KMS-11 (cell line): ENCODE measurements at regions not wholly inside any gene's neighbourhood (a gene's known extent, or its start where the extent isn't known, plus 50 kb on each side); places are given as distances from the start of the nearest gene placed in this dataset.

Source experiments
- H2AFZ ChIP-seq: fragments of 200-600 bp; sonication (generic); 2 replicates; pipeline ENCODE4 v1.6.1; 2016; ENCODE audit warnings: antibody characterized with exemption, mixed run types, low read depth
- H3K27ac ChIP-seq: fragments of 200-600 bp; sonication (generic); 2 replicates; pipeline ENCODE4 v1.6.1; 2016; ENCODE audit warnings: mild to moderate bottlenecking, mixed run types
- H3K27me3 ChIP-seq: fragments of 200-600 bp; sonication (generic); 2 replicates; pipeline ENCODE4 v1.6.1; 2017; ENCODE audit warnings: mild to moderate bottlenecking, low read depth, mixed run types, moderate library complexity; ENCODE audit not compliant: insufficient read depth
- H3K36me3 ChIP-seq: fragments of 200-600 bp; sonication (generic); 2 replicates; pipeline ENCODE4 v1.6.1; 2017; ENCODE audit warnings: mild to moderate bottlenecking, mixed run types; ENCODE audit not compliant: insufficient read depth
- H3K4me1 ChIP-seq: fragments of 200-600 bp; sonication (generic); 2 replicates; pipeline ENCODE4 v1.6.1; 2016; ENCODE audit warnings: mild to moderate bottlenecking, low read depth, mixed run types; ENCODE audit not compliant: poor library complexity, severe bottlenecking
- H3K4me2 ChIP-seq: fragments of 200-600 bp; sonication (generic); 2 replicates; pipeline ENCODE4 v1.7.0; 2016; ENCODE audit warnings: mild to moderate bottlenecking, mixed run types
- H3K4me3 ChIP-seq: fragments of 200-600 bp; sonication (generic); IDR thresholded peaks from 2 replicates; pipeline ENCODE4 v1.6.1; 2017; ENCODE audit warnings: low read depth, low read length, mixed read lengths; ENCODE audit not compliant: insufficient read depth
- H3K79me2 ChIP-seq: fragments of 200-600 bp; sonication (generic); 2 replicates; pipeline ENCODE4 v1.6.1; 2016; ENCODE audit warnings: low read depth, mixed run types; ENCODE audit not compliant: insufficient read depth
- H3K9ac ChIP-seq: fragments of 200-600 bp; sonication (generic); 2 replicates; pipeline ENCODE4 v1.6.1; 2016; ENCODE audit warnings: mild to moderate bottlenecking, mixed run types
- H4K20me1 ChIP-seq: fragments of 200-600 bp; sonication (generic); 2 replicates; pipeline ENCODE4 v1.6.1; 2016; ENCODE audit warnings: mild to moderate bottlenecking, mixed run types; ENCODE audit not compliant: insufficient read depth
- CTCF ChIP-seq: fragments of 200-600 bp; sonication (generic); conservative IDR thresholded peaks from 2 replicates; pipeline ENCODE4 v1.6.1; 2017; ENCODE audit warnings: low read depth, mild to moderate bottlenecking, antibody characterized with exemption, low read length, moderate library complexity, mixed read lengths

GRCh38 chr2:30351116-30351515 is 95.9 kb upstream of the LCLAT1 start:
- Histone ChIP-seq H3K9ac (no peak overlapping the region), H3K4me1 (no peaks in the 10 kb centered on the region), H3K4me3 (no peak overlapping the region), H3K79me2 (no peaks in the 10 kb centered on the region), H3K27ac (no peak overlapping the region), H4K20me1 (no peaks in the 10 kb centered on the region), H2AFZ (no peak overlapping the region), H3K36me3 (no peaks in the 10 kb centered on the region), H3K4me2 (no peak overlapping the region), H3K27me3 (no peaks in the 10 kb centered on the region)
- no peak for TF ChIP-seq CTCF

GRCh38 chr2:30351949-30352348 is 95.1 kb upstream of the LCLAT1 start:
- no peak overlapping the region for H2AFZ ChIP-seq
- no peaks in the 10 kb centered on the region for H3K79me2 ChIP-seq
- no peaks in the 10 kb centered on the region for H4K20me1 ChIP-seq
- H3K36me3 ChIP-seq: no peaks in the 10 kb centered on the region
- TF ChIP-seq CTCF: no peak
- no peak overlapping the region for H3K4me2 ChIP-seq
- no peak overlapping the region for H3K27ac ChIP-seq
- no peaks in the 10 kb centered on the region for H3K4me1 ChIP-seq
- no peak overlapping the region for H3K4me3 ChIP-seq
- H3K27me3 ChIP-seq: no peaks in the 10 kb centered on the region
- H3K9ac ChIP-seq: no peak overlapping the region

- Histone ChIP-seq H3K27ac (no peak overlapping the region), H3K4me1 (no peaks in the 10 kb centered on the region), H3K27me3 (no peaks in the 10 kb centered on the region), H4K20me1 (no peaks in the 10 kb centered on the region), H3K79me2 (no peaks in the 10 kb centered on the region), H3K9ac (no peak overlapping the region), H2AFZ (no peak overlapping the region), H3K4me2 (no peak overlapping the region), H3K4me3 (no peak overlapping the region), H3K36me3 (no peaks in the 10 kb centered on the region)
- no peak for TF ChIP-seq CTCF
Observed at GRCh38 chr2:30354150-30354549, 92.9 kb upstream of the LCLAT1 start.

GRCh38 chr2:30354621-30355020 is 92.4 kb upstream of the LCLAT1 start:
- Histone ChIP-seq H3K4me2 (no peak overlapping the region), H3K4me1 (no peaks in the 10 kb centered on the region), H3K79me2 (no peaks in the 10 kb centered on the region), H4K20me1 (no peaks in the 10 kb centered on the region), H3K27me3 (no peaks in the 10 kb centered on the region), H3K36me3 (no peaks in the 10 kb centered on the region), H3K9ac (no peak overlapping the region), H3K4me3 (no peak overlapping the region), H3K27ac (no peak overlapping the region), H2AFZ (no peak overlapping the region)
- no peak for TF ChIP-seq CTCF

GRCh38 chr2:30355306-30355705 is 91.7 kb upstream of the LCLAT1 start:
- Histone ChIP-seq H3K36me3 (no peaks in the 10 kb centered on the region), H3K4me2 (no peak overlapping the region)

More at GRCh38 chr2:30355306-30355705, 91.7 kb upstream of the LCLAT1 start:
- no peaks in the 10 kb centered on the region for H3K27me3 ChIP-seq
- no peak for TF ChIP-seq CTCF
- no peak overlapping the region for H2AFZ ChIP-seq
- no peak overlapping the region for H3K4me3 ChIP-seq
- H3K9ac ChIP-seq: no peak overlapping the region
- no peaks in the 10 kb centered on the region for H3K79me2 ChIP-seq
- H3K4me1 ChIP-seq: no peaks in the 10 kb centered on the region
- no peaks in the 10 kb centered on the region for H4K20me1 ChIP-seq
- no peak overlapping the region for H3K27ac ChIP-seq
